ENCODE measurements at regions not wholly inside any gene's neighbourhood (a gene's known extent, or its start where the extent isn't known, plus 50 kb on each side); places are given as distances from the start of the nearest gene placed in this dataset.

DNA sequence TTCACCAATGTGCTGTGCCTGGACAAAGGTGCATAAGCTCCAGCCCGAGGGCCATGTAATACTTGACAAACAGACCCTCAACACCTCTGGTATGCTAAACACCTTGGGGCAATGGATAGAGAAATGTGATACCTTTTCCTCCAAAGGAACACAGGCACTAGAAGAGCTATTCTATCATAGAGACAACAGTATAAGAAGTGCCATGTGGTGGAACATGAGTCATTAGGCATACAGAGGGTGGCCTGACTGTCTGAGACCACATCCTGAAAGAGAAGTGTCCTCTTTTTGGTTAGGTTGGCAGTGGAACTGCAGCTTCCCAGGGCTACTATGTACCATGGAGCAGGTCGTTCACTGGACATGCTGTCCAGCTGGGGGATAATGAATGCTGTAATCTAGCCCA lies 153.9 kb downstream of the INSIG2 start:
- H3K4me3 ChIP-seq (ENCODE audit: insufficient read depth, low read length, poor library complexity, severe bottlenecking), result no peak overlapping the region
- no peak overlapping the region for H2AFZ ChIP-seq (ENCODE audit: low read depth, low read length, severe bottlenecking)
- H3K27ac ChIP-seq (ENCODE audit: low read depth, low read length), result no peak overlapping the region
- no peaks in the 10 kb centered on the region for H3K9me2 ChIP-seq (replicated peaks; ENCODE audit: insufficient read depth, low read length)
- TF ChIP-seq, protein P1, sequence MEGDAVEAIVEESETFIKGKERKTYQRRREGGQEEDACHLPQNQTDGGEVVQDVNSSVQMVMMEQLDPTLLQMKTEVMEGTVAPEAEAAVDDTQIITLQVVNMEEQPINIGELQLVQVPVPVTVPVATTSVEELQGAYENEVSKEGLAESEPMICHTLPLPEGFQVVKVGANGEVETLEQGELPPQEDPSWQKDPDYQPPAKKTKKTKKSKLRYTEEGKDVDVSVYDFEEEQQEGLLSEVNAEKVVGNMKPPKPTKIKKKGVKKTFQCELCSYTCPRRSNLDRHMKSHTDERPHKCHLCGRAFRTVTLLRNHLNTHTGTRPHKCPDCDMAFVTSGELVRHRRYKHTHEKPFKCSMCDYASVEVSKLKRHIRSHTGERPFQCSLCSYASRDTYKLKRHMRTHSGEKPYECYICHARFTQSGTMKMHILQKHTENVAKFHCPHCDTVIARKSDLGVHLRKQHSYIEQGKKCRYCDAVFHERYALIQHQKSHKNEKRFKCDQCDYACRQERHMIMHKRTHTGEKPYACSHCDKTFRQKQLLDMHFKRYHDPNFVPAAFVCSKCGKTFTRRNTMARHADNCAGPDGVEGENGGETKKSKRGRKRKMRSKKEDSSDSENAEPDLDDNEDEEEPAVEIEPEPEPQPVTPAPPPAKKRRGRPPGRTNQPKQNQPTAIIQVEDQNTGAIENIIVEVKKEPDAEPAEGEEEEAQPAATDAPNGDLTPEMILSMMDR (IDR thresholded peaks at IDR 0.05; ENCODE audit: insufficient read depth, low read length, poor library complexity, severe bottlenecking), result no peak
- no peak for TF ChIP-seq EZH2phosphoT487 (conservative IDR thresholded peaks at IDR 0.05; ENCODE audit: low read length)
- no peak overlapping the region for H3K9ac ChIP-seq (ENCODE audit: low read length)
- no peaks in the 10 kb centered on the region for H3K36me3 ChIP-seq (ENCODE audit: low read length)
- H3K27me3 ChIP-seq (ENCODE audit: low read length), result no peaks in the 10 kb centered on the region
- no peaks in the 10 kb centered on the region for H3K79me2 ChIP-seq (ENCODE audit: insufficient read depth, low read length)
- no peak overlapping the region for H3K4me2 ChIP-seq (ENCODE audit: low read depth, low read length, poor library complexity, severe bottlenecking)
- H3F3A ChIP-seq (ENCODE audit: insufficient read depth), result no peaks in the 10 kb centered on the region
- H4K20me1 ChIP-seq (ENCODE audit: low read depth, low read length), result no peaks in the 10 kb centered on the region
- no peaks in the 10 kb centered on the region for H3K9me3 ChIP-seq (ENCODE audit: insufficient read depth, low read length)

DNA sequence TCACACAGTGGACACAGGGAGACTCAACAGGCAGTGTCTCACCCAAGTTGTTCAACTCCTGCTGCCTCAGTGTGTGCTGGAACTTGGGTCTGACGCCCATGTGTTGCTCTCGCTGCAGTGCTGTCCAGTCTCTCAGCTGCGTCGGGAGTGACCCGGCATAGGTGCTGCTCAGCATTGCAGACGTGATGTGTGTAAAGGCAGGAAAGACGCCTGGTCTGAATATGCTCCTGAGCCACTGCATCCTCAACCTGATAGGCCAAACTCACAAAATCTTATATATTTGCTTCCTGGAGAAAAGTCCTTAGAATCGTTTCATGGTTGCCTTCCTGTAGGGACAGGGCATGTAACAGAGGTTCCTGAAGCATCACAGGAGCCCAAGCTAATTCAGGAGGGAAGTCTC lies 152.9 kb downstream of the INSIG2 start:
- TF ChIP-seq, protein P1 (IDR thresholded peaks at IDR 0.05; ENCODE audit: insufficient read depth, low read length, poor library complexity, severe bottlenecking), result no peak
- no peak for TF ChIP-seq EZH2phosphoT487 (conservative IDR thresholded peaks at IDR 0.05; ENCODE audit: low read length)
- Histone ChIP-seq H4K20me1 (ENCODE audit: low read depth, low read length) (no peaks in the 10 kb centered on the region), H2AFZ (ENCODE audit: low read depth, low read length, severe bottlenecking) (no peak overlapping the region), H3K4me2 (ENCODE audit: low read depth, low read length, poor library complexity, severe bottlenecking) (no peak overlapping the region), H3K9ac (ENCODE audit: low read length) (no peak overlapping the region), H3K79me2 (ENCODE audit: insufficient read depth, low read length) (no peaks in the 10 kb centered on the region), H3K27me3 (ENCODE audit: low read length) (no peaks in the 10 kb centered on the region), H3K9me3 (ENCODE audit: insufficient read depth, low read length) (no peaks in the 10 kb centered on the region), H3K36me3 (ENCODE audit: low read length) (no peaks in the 10 kb centered on the region), H3K4me3 (ENCODE audit: insufficient read depth, low read length, poor library complexity, severe bottlenecking) (no peak overlapping the region), H3K27ac (ENCODE audit: low read depth, low read length) (no peak overlapping the region), H3K9me2 (replicated peaks; ENCODE audit: insufficient read depth, low read length) (no peaks in the 10 kb centered on the region), H3F3A (ENCODE audit: insufficient read depth) (no peaks in the 10 kb centered on the region)

DNA sequence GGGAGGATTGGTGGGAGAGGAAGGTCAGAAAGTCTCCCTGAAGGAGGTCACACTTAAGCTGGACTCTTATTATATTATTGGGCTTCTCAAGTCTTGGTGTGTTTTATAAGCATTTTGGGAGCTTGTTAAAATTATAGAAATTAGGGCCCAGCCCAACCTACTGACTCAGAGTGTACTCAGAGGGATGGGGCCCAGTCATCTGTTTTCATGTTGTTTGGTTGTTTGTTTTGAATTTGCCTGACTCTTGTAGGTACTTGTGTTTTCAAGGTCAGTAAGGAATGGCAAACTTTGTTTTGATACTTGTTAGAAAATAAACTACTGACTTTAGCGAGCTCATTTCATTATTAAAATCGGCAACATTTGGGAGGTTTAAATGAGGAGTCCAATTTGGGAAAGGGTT lies 152.0 kb downstream of the INSIG2 start:
- no peak overlapping the region for H3K27ac ChIP-seq (ENCODE audit: low read depth, low read length)
- no peaks in the 10 kb centered on the region for H3K79me2 ChIP-seq (ENCODE audit: insufficient read depth, low read length)
- H3K4me2 ChIP-seq (ENCODE audit: low read depth, low read length, poor library complexity, severe bottlenecking), result no peak overlapping the region
- no peaks in the 10 kb centered on the region for H4K20me1 ChIP-seq (ENCODE audit: low read depth, low read length)
- H3K27me3 ChIP-seq (ENCODE audit: low read length), result no peaks in the 10 kb centered on the region
- H3K36me3 ChIP-seq (ENCODE audit: low read length), result no peaks in the 10 kb centered on the region
- H3K9me2 ChIP-seq (replicated peaks; ENCODE audit: insufficient read depth, low read length), result no peaks in the 10 kb centered on the region
- no peak overlapping the region for H2AFZ ChIP-seq (ENCODE audit: low read depth, low read length, severe bottlenecking)
- H3K9me3 ChIP-seq (ENCODE audit: insufficient read depth, low read length), result no peaks in the 10 kb centered on the region
- H3K4me3 ChIP-seq (ENCODE audit: insufficient read depth, low read length, poor library complexity, severe bottlenecking), result no peak overlapping the region
- TF ChIP-seq, protein P1 (IDR thresholded peaks at IDR 0.05; ENCODE audit: insufficient read depth, low read length, poor library complexity, severe bottlenecking), result no peak
- no peak for TF ChIP-seq EZH2phosphoT487 (conservative IDR thresholded peaks at IDR 0.05; ENCODE audit: low read length)
- H3K9ac ChIP-seq (ENCODE audit: low read length), result no peak overlapping the region
- H3F3A ChIP-seq (ENCODE audit: insufficient read depth), result no peaks in the 10 kb centered on the region

Data from SU-DHL-6 (cell line).